Stomach (tissue), 8 donors: ENCODE measurements at regions not wholly inside any gene's neighbourhood (a gene's known extent, or its start where the extent isn't known, plus 50 kb on each side); places are given as distances from the start of the nearest gene placed in this dataset.

Source experiments
- DNase-seq, 2 donors: peaks; one replicate each; pipeline versions ENCODE4 v3.0.0 to v3.0.0-alpha.2; 2013 to 2019
- H3K27ac ChIP-seq, 5 donors: fragments of 200-600 bp in 4 of 5; sonication (generic) in 4 of 5; one replicate each; pipeline ENCODE4 v1.5.1; 2013 to 2019; ENCODE audit warnings: mild to moderate bottlenecking in 1 of 5, moderate library complexity in 1 of 5
- H3K27me3 ChIP-seq, 3 donors: fragments of 200-600 bp; sonication (generic); one replicate each; pipeline ENCODE4 v1.5.1; 2017 to 2019; ENCODE audit warnings: mixed run types in 1 of 3
- H3K36me3 ChIP-seq, 4 donors: fragments of 200-600 bp; sonication (generic); 1 replicate in 3 of 4; 2 replicates in 1 of 4; pipeline ENCODE4 v1.5.1; 2016 to 2019
- H3K4me1 ChIP-seq, 4 donors: fragments of 200-600 bp; sonication (generic); one replicate each; pipeline ENCODE4 v1.5.1; 2016 to 2019
- H3K4me3 ChIP-seq, 4 donors: fragments of 200-600 bp; sonication (generic) in 3 of 4; one replicate each; pipeline ENCODE4 v1.5.1; 2016 to 2019; ENCODE audit warnings: mild to moderate bottlenecking in 1 of 4
- H3K9me3 ChIP-seq, 4 donors: fragments of 200-600 bp; sonication (generic); one replicate each; pipeline ENCODE4 v1.5.1; 2016 to 2019
- CTCF ChIP-seq, 7 experiments: fragments of 450-650 bp in 4 of 7; fragments of 200-600 bp in 3 of 7; sonication (generic) in 3 of 7; IDR thresholded peaks; one replicate each; pipeline ENCODE4 v1.5.1; 2016 to 2019; ENCODE audit warnings: antibody characterized with exemption in 7 of 7, control low read depth in 2 of 7, mild to moderate bottlenecking in 1 of 7
- EP300 ChIP-seq: sonication (generic); formaldehyde crosslinking; IDR thresholded peaks from one replicate; pipeline ENCODE4 v1.6.1; 2017; ENCODE audit warnings: antibody characterized with exemption
- POLR2A ChIP-seq, 4 donors: fragments of 450-650 bp; IDR thresholded peaks; one replicate each; pipeline ENCODE4 v1.6.1; 2016; ENCODE audit warnings: antibody characterized with exemption in 4 of 4, control low read depth in 2 of 4, mild to moderate bottlenecking in 1 of 4, moderate library complexity in 1 of 4
- POLR2AphosphoS5 ChIP-seq, 3 donors: sonication (generic); formaldehyde crosslinking; IDR thresholded peaks; one replicate each; pipeline ENCODE4 v1.6.1; 2016; ENCODE audit warnings: antibody characterized with exemption in 3 of 3
- WGBS, 5 donors: extraction: QIAGEN DNeasy Blood & Tissue Kit in 3 of 5; methylation state at CpG; one replicate each; pipeline versions ENCODE4 v1.1.5 to v1.1.7; 2013 to 2018; 5-methylcytosine and 5-hydroxymethylcytosine counted together
- intact Hi-C: fragments of 100-400 bp; cut with DNase I; formaldehyde crosslinking; loops from one replicate; pipeline ENCODE4 v1.15.1; 2023; ENCODE audit warnings: low total_unique reads
- donor health status: healthy with polysubstance abuse.
- donor health status: Bipolar disorder and iron deficiency.
- donor health status: healthy.

GRCh38 chr2:223503746-223504145, 98.4 kb downstream of the SCG2 start:
- 58 to 75% (median 63%) methylated on average over 3 of the region's 3 CpGs for WGBS, 5 donors
- intact Hi-C loops: no loop called here

GRCh38 chr2:223508372-223508771, 93.8 kb downstream of the SCG2 start:
- 43 to 64% (median 63%) methylated on average over 3 of the region's 3 CpGs for WGBS, 5 donors
- H3K27ac ChIP-seq: no peak overlapping the region
- no peaks in the 10 kb centered on the region for H3K27me3 ChIP-seq
- no peak for DNase-seq
- peaks cover 0 to 5% (median 0%) of the 10 kb centered on the region in 4 donors for H3K9me3 ChIP-seq
- intact Hi-C loops: no loop called here
- H3K36me3 ChIP-seq: no peaks in the 10 kb centered on the region
- TF ChIP-seq POLR2AphosphoS5 (IDR thresholded peaks at IDR 0.05) (no peak), POLR2A (IDR thresholded peaks at IDR 0.05) (no peak), CTCF (IDR thresholded peaks at IDR 0.05) (no peak), EP300 (no peak)
- H3K4me3 ChIP-seq: no peak overlapping the region
- H3K4me1 ChIP-seq: no peaks in the 10 kb centered on the region

More at GRCh38 chr2:223503746-223504145, 98.4 kb downstream of the SCG2 start:
- no peaks in the 10 kb centered on the region for H3K4me1 ChIP-seq
- no peak for TF ChIP-seq POLR2AphosphoS5 (IDR thresholded peaks at IDR 0.05)
- no peak for TF ChIP-seq POLR2A (IDR thresholded peaks at IDR 0.05)
- TF ChIP-seq EP300: no peak
- no peak for TF ChIP-seq CTCF (IDR thresholded peaks at IDR 0.05)
- H3K27ac ChIP-seq: no peak overlapping the region
- H3K4me3 ChIP-seq: no peak overlapping the region
- no peaks in the 10 kb centered on the region for H3K27me3 ChIP-seq
- H3K36me3 ChIP-seq: no peaks in the 10 kb centered on the region
- peaks cover 0 to 5% (median 0%) of the 10 kb centered on the region in 4 donors for H3K9me3 ChIP-seq
- DNase-seq: no peak

GRCh38 chr2:223510713-223511112, 91.4 kb downstream of the SCG2 start:
- no peak for DNase-seq
- intact Hi-C loops: no loop called here
- Histone ChIP-seq H3K4me3 (no peak overlapping the region), H3K9me3 (no peaks in the 10 kb centered on the region), H3K27ac (no peak overlapping the region), H3K36me3 (no peaks in the 10 kb centered on the region), H3K27me3 (no peaks in the 10 kb centered on the region), H3K4me1 (no peaks in the 10 kb centered on the region)
- 58 to 79% (median 70%) methylated on average over 4 of the region's 4 CpGs for WGBS, 5 donors
- no peak for TF ChIP-seq POLR2A (IDR thresholded peaks at IDR 0.05)
- no peak for TF ChIP-seq EP300
- no peak for TF ChIP-seq CTCF (IDR thresholded peaks at IDR 0.05)

- intact Hi-C loops: no loop called here
- no peaks in the 10 kb centered on the region for H3K9me3 ChIP-seq
- WGBS, 5 donors: 60 to 78% (median 73%) methylated on average over 4 of the region's 4 CpGs
- no peaks in the 10 kb centered on the region for H3K27me3 ChIP-seq
- no peak for DNase-seq
- no peaks in the 10 kb centered on the region for H3K36me3 ChIP-seq
- no peaks in the 10 kb centered on the region for H3K4me1 ChIP-seq
- TF ChIP-seq CTCF (IDR thresholded peaks at IDR 0.05): no peak
- no peak for TF ChIP-seq POLR2A (IDR thresholded peaks at IDR 0.05)
- no peak for TF ChIP-seq EP300
- no peak for TF ChIP-seq POLR2AphosphoS5 (IDR thresholded peaks at IDR 0.05)
- H3K4me3 ChIP-seq: no peak overlapping the region
- H3K27ac ChIP-seq: no peak overlapping the region
Measured at GRCh38 chr2:223511168-223511567, 91.0 kb downstream of the SCG2 start.
